Epithelial cell of proximal tubule (primary cell): ENCODE measurements at regions not wholly inside any gene's neighbourhood (a gene's known extent, or its start where the extent isn't known, plus 50 kb on each side); places are given as distances from the start of the nearest gene placed in this dataset.

ENCODE experiments used
- DNase-seq: peaks from one replicate; pipeline ENCODE4 v3.0.0-alpha.2; 2011; ENCODE audit warnings: low read depth
- H3K4me3 ChIP-seq: 2 replicates; pipeline ENCODE4 v1.5.1; 2011; ENCODE audit warnings: low read depth, mild to moderate bottlenecking, low read length
- CTCF ChIP-seq: conservative IDR thresholded peaks from 2 replicates; pipeline ENCODE4 v1.5.1; 2012; ENCODE audit warnings: low read depth, mild to moderate bottlenecking, low read length

GRCh38 chr6:8155259-8156012 lies 53.1 kb upstream of the EEF1E1 start:
- no peak overlapping the region for H3K4me3 ChIP-seq
- TF ChIP-seq CTCF: no peak
- DNase-seq: no peak
